Ovary (tissue), 7 donors: ENCODE measurements at regions not wholly inside any gene's neighbourhood (a gene's known extent, or its start where the extent isn't known, plus 50 kb on each side); places are given as distances from the start of the nearest gene placed in this dataset.

Source experiments
- DNase-seq, 5 donors: peaks; one replicate each; pipeline ENCODE4 v3.0.0-alpha.2; 2019 to 2020
- H3K27ac ChIP-seq, 2 donors: fragments of 200-600 bp; one replicate each; pipeline versions ENCODE4 v1.5.1 to v1.8.0; 2019 to 2022
- H3K27me3 ChIP-seq: fragments of 200-600 bp; one replicate; pipeline ENCODE4 v1.8.0; 2022
- H3K36me3 ChIP-seq: fragments of 200-600 bp; sonication (generic); one replicate; pipeline ENCODE4 v1.5.1; 2019
- H3K4me1 ChIP-seq: one replicate; pipeline ENCODE4 v1.8.1; 2013; ENCODE audit warnings: mild to moderate bottlenecking, moderate library complexity; ENCODE audit not compliant: insufficient read depth
- H3K4me3 ChIP-seq: fragments of 200-600 bp; sonication (generic); one replicate; pipeline ENCODE4 v1.5.1; 2017
- H3K9me3 ChIP-seq, 2 donors: fragments of 200-600 bp in 1 of 2; sonication (generic) in 1 of 2; one replicate each; pipeline versions ENCODE4 v1.5.1 to v1.8.1; 2013 to 2019; ENCODE audit warnings: mild to moderate bottlenecking in 1 of 2, moderate library complexity in 1 of 2
- EP300 ChIP-seq: sonication (generic); formaldehyde crosslinking; IDR thresholded peaks from one replicate; pipeline ENCODE4 v1.6.1; 2017; ENCODE audit warnings: antibody characterized with exemption
- POLR2A ChIP-seq: fragments of 450-650 bp; IDR thresholded peaks from one replicate; pipeline ENCODE4 v1.6.1; 2017; ENCODE audit warnings: antibody characterized with exemption, mild to moderate bottlenecking, moderate library complexity
- WGBS, 3 donors: extraction: QIAGEN DNeasy Blood & Tissue Kit in 1 of 3; methylation state at CpG; one replicate each; pipeline versions ENCODE4 v1.1.5 to v1.1.7; 2013 to 2017; 5-methylcytosine and 5-hydroxymethylcytosine counted together
- intact Hi-C, 4 donors: fragments of 100-400 bp; cut with DNase I; formaldehyde crosslinking; loops; one replicate each; pipeline versions ENCODE4 v1.11.0 to v1.15.1; 2022 to 2023
- TF ChIP-seq, protein P1 (sequence below), 3 donors: fragments of 450-650 bp in 2 of 3; fragments of 200-600 bp in 1 of 3; IDR thresholded peaks; one replicate each; pipeline versions ENCODE4 v1.5.1 to v1.8.0; 2016 to 2022; ENCODE audit warnings: antibody characterized with exemption in 3 of 3, mild to moderate bottlenecking in 1 of 3
- donor health status: DM: no; HTN: no; CAD: no; lungs with moderate emphysema.
- donor health status: DM: no; HTN: no; CAD: no.
- donor health status: Bipolar disorder and iron deficiency.
- donor health status: DM: no; HTN: no; CAD: no.
- donor health status: DM: yes; HTN: yes; CAD: no.

DNA sequence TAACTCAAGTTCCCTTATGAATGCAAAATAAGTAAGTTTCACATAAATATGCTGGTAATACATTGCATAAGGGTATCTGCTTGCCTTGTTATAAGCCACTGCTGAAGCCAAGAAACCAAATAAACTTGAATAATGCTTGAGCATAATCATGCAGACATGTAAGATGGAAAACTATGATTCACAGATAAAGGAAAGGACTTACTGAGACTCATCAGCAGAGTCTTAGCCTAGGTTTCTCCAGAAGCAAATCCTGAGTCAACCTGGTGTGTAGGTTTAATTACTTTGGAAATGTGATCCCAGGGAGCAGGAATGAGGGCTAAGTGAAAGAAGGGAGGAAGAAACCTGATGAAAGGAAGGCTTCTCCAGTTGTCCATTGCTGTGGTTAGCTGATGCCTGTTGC, 107.7 kb upstream of the BTG1 start:
- no peak for DNase-seq
- Histone ChIP-seq H3K4me1 (no peaks in the 10 kb centered on the region), H3K9me3 (no peaks in the 10 kb centered on the region), H3K27ac (no peak overlapping the region), H3K27me3 (no peaks in the 10 kb centered on the region), H3K4me3 (no peak overlapping the region), H3K36me3 (no peaks in the 10 kb centered on the region)
- TF ChIP-seq, protein P1, sequence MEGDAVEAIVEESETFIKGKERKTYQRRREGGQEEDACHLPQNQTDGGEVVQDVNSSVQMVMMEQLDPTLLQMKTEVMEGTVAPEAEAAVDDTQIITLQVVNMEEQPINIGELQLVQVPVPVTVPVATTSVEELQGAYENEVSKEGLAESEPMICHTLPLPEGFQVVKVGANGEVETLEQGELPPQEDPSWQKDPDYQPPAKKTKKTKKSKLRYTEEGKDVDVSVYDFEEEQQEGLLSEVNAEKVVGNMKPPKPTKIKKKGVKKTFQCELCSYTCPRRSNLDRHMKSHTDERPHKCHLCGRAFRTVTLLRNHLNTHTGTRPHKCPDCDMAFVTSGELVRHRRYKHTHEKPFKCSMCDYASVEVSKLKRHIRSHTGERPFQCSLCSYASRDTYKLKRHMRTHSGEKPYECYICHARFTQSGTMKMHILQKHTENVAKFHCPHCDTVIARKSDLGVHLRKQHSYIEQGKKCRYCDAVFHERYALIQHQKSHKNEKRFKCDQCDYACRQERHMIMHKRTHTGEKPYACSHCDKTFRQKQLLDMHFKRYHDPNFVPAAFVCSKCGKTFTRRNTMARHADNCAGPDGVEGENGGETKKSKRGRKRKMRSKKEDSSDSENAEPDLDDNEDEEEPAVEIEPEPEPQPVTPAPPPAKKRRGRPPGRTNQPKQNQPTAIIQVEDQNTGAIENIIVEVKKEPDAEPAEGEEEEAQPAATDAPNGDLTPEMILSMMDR (IDR thresholded peaks at IDR 0.05): no peak
- TF ChIP-seq EP300 (no peak), POLR2A (no peak)
- intact Hi-C loops: no loop called here

DNA sequence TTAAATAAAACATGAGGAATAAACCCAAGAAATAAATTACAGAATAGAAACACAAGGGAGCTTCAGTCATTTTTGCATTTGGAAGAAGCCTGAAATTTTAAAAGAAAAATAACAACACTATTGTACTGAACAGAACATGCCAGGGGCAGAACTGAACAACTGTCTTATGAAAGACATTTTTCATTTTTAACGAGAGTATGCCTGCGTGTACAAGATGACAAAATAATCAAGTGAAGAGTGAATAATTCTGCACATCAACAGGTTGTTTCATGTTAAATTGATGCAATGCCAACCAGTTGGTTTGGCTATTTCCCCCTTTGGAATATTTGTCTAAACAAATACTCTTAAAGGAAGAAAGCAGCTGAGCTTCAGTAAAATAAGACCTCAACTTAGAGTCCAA, 103.3 kb upstream of the BTG1 start:
- intact Hi-C loops: loop anchor here in 1 of 4 donors (10.0 kb wide), 1 partner anchor 104 kb away; the partner anchor contains the start of gene BTG1
- no peak for DNase-seq
- peaks cover 2% of the 10 kb centered on the region for H3K4me1 ChIP-seq
- H3K4me3 ChIP-seq: no peak overlapping the region
- H3K36me3 ChIP-seq: no peaks in the 10 kb centered on the region
- no peaks in the 10 kb centered on the region for H3K9me3 ChIP-seq
- TF ChIP-seq, protein P1 (IDR thresholded peaks at IDR 0.05): no peak
- TF ChIP-seq POLR2A: no peak
- TF ChIP-seq EP300: no peak
- WGBS, 3 donors: 25 to 40% (median 26%) methylated on average over 2 of the region's 2 CpGs
- no peak overlapping the region for H3K27ac ChIP-seq
- no peaks in the 10 kb centered on the region for H3K27me3 ChIP-seq

DNA sequence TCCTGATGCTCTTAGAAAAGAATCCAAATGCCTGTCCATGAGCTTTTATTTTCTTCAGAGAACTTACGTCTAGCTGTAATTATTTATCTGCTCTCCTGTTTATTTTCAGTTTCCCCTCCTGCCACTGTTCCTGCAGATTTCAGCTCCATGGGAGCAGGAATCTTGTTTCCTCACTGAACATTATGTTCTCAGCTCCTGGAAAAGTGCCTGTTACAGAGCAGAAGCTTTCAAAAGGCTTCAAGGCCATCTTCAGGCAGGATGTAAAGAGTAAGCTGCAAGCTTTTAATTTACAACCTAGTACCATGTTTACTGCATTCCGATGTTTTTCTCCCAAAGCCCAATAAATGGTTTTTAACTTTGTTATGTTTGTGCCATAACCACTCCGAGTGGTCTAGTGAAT, 98.4 kb upstream of the BTG1 start:
- TF ChIP-seq POLR2A: no peak
- TF ChIP-seq, protein P1 (IDR thresholded peaks at IDR 0.05): peak in 2 of 3 donors; percentile 30
- TF ChIP-seq EP300: peak; percentile 72
- H3K4me3 ChIP-seq: no peak overlapping the region
- WGBS, 3 donors: 5 to 10% (median 6%) methylated on average over 3 of the region's 3 CpGs
- no peaks in the 10 kb centered on the region for H3K9me3 ChIP-seq
- H3K4me1 ChIP-seq: peaks cover 5% of the 10 kb centered on the region
- intact Hi-C loops: loop anchor here in 1 of 4 donors (10.0 kb wide), 1 partner anchor 99 kb away; the partner anchor contains the start of gene BTG1
- H3K27ac ChIP-seq: peak overlapping the region in 1 of 2 donors; percentile 49
- H3K27me3 ChIP-seq: no peaks in the 10 kb centered on the region
- peak in 3 of 5 donors; percentile 29 to 67 (median 37) for DNase-seq
- H3K36me3 ChIP-seq: no peaks in the 10 kb centered on the region

DNA sequence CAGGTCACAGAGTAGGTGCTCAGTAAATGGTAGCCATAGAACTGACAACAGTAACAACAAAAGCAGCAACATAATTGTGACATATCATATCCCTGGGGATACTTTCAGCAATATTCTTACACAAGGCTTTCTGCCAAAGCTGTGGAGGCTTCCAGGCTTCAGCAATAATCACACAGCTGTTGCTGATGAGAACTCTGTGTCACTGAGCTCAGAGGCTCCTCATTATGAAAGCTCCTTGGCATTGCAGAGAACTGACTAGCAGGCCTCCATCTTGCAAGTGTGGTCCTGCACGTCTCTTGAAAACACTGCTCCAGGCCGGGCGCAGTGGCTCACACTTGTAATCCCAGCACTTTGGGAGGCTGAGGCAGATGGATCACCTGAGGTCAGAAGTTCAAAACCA, 97.3 kb upstream of the BTG1 start:
- Histone ChIP-seq H3K27me3 (no peaks in the 10 kb centered on the region), H3K4me1 (peaks cover 5% of the 10 kb centered on the region), H3K9me3 (no peaks in the 10 kb centered on the region), H3K4me3 (no peak overlapping the region), H3K27ac (no peak overlapping the region), H3K36me3 (no peaks in the 10 kb centered on the region)
- DNase-seq: peak in 3 of 5 donors; percentile 12 to 38 (median 36)
- 83 to 93% (median 85%) methylated on average over 3 of the region's 3 CpGs for WGBS, 3 donors
- intact Hi-C loops: loop anchor here in 1 of 4 donors (10.0 kb wide), 1 partner anchor 98 kb away; the partner anchor contains the start of gene BTG1
- TF ChIP-seq EP300: no peak
- TF ChIP-seq POLR2A: no peak
- TF ChIP-seq, protein P1 (IDR thresholded peaks at IDR 0.05): no peak
